GM21367 (cell line): ENCODE measurements at regions not wholly inside any gene's neighbourhood (a gene's known extent, or its start where the extent isn't known, plus 50 kb on each side); places are given as distances from the start of the nearest gene placed in this dataset.

Source experiments
- ATAC-seq: cut with Tn5 transposase; IDR thresholded peaks from one replicate; pipeline ENCODE4 v1.9.1; 2021; ENCODE audit not compliant: unreplicated experiment

DNA sequence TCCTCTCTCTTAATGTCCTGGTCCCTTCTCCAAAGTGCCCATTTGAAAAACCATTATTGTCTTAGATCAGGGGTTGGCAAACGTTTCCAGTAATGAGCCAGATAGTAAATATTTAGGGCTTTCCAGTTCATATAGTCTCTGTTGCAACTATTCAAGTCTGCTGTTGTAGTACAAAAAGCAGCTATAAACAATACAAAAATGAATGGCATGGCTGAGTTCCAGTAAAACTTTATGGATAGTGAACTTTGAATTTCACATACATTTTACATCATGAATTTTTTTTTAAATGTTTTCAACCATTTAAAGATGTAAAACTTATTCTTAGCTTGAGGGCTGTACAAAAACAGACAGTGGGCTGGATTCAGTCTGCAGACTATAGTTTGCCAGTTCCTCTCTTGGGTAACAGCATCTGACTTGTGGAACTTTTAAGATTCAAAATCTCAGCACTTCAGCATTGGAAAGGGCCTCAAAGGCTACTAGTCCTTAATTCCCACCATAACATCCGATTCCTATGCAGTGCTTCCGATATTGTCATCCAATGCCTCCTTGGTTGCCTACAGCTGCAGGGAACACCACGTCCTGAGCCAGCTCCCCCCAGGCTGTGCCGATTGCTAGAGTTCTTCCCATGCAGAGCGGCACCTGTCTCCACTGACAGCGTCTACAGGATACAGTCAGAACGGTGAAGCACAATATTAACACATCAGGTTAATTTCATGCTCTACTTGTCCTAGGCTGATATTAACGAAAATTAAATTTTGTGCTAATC is 65.6 kb upstream of the E2F8 start:
- ATAC-seq: no peak

DNA sequence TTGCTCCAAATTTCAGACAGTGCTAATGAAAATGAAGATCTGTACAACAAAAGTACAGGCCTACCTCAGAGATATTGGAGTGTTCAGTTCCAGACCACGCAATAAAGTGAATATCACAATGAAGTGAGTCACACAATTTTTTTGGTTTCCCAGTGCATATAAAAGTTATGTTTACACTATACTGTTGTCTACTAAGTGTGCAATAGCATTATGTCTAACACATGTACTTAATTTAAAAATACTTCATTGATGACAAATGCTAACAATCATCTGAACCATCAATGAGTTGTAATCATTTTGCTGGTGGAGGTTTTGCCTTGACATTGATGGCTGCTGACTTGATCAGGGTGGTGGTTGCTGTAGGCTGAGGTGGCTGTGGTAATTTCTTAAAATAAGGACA is 60.6 kb upstream of the E2F8 start:
- no peak for ATAC-seq

DNA sequence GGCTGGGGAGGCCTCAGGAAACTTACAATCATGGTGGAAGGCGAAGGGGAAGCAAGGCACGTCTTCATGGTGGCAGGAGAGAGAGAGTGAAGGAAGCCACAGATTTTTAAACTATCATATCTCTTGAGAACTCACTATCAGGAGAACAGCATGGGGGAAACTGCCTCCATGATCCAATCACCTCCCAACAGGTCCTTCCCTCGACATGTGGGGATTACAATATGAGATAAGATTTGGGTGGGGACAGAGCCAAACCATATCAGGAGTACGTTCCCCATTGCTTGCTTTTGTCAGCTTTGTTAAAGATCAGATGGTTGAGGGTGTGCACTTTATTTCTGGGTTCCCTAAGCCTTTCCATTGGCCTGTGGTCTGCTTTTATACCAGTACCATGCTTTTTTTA is 53.7 kb upstream of the E2F8 start:
- no peak for ATAC-seq

DNA sequence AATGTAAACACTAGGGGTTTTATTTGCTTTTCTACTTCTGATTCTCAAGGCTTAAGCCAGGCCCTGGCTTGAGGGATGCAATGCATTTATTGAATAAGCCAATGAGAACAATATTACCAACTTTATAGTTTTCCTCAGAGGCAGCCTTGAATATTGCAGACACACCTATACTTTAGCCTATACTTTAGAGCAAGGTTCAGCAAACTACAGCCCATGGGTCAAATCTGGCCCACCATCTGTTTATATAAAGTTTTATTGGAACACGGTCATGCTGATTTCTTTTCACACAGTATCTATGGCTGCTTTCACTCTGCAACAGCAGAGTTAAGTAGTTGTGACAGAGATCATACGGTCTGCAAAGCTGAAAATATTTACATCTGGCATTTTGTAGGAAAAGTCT is 50.3 kb upstream of the E2F8 start:
- ATAC-seq: no peak
